ENCODE measurements at regions not wholly inside any gene's neighbourhood (a gene's known extent, or its start where the extent isn't known, plus 50 kb on each side); places are given as distances from the start of the nearest gene placed in this dataset.

- no peak overlapping the region for H2BK12ac ChIP-seq (ENCODE audit: insufficient read length, low read depth, low read length)
- no peak overlapping the region for H4K5ac ChIP-seq (ENCODE audit: insufficient read length, low read depth, low read length)
- no peak overlapping the region for H3K4me2 ChIP-seq (ENCODE audit: insufficient read depth, insufficient read length, low read length)
- no peak overlapping the region for H3K18ac ChIP-seq (ENCODE audit: insufficient read length, low read depth, low read length)
- H2BK15ac ChIP-seq (ENCODE audit: low read depth, low read length), result no peak overlapping the region
- Mint-ChIP-seq H3K9me3 (peaks cover 14 to 39% of the 10 kb centered on the region in 2 experiments; a peak in 4 of 5 replicates), H3K36me3 (ENCODE audit: insufficient read depth in 1 of 3, low read depth in 3 of 3) (no peaks in the 10 kb centered on the region), H3K27ac (no peak overlapping the region), H3K4me3 (no peak overlapping the region), H3K27me3 (ENCODE audit: low read depth) (peaks cover 10% of the 10 kb centered on the region), H3K4me1 (no peaks in the 10 kb centered on the region)
- H3T11ph ChIP-seq (ENCODE audit: low read length), result no peak overlapping the region
- H3K4me1 ChIP-seq (ENCODE audit: insufficient read depth, low read length), result no peaks in the 10 kb centered on the region
- H3K23me2 ChIP-seq (ENCODE audit: insufficient read length, low read depth, low read length, poor library complexity, severe bottlenecking), result no peaks in the 10 kb centered on the region
- H4K20me1 ChIP-seq (ENCODE audit: control insufficient read depth, insufficient read depth, insufficient read length), result no peaks in the 10 kb centered on the region
- no peak for DNase-seq
- H3K23ac ChIP-seq (ENCODE audit: insufficient read length, low read depth, low read length), result no peak overlapping the region
- H3K9ac ChIP-seq (ENCODE audit: extremely low read depth, insufficient read length, low read length), result no peak overlapping the region
- H2AFZ ChIP-seq (ENCODE audit: low read length), result no peak overlapping the region
- H2BK5ac ChIP-seq (ENCODE audit: insufficient read length, low read length), result no peak overlapping the region
- H2BK20ac ChIP-seq (ENCODE audit: low read depth, low read length, poor library complexity, severe bottlenecking), result no peak overlapping the region
- no peak overlapping the region for H3K27ac ChIP-seq (ENCODE audit: insufficient read length, low read depth, low read length)
- H3K56ac ChIP-seq (ENCODE audit: insufficient read length, low read depth, low read length), result no peak overlapping the region
- no peak overlapping the region for H3K14ac ChIP-seq (ENCODE audit: insufficient read depth, low read length)
- no peak overlapping the region for H4K8ac ChIP-seq (replicated peaks; ENCODE audit: insufficient read length, low read depth, low read length)
- no peak overlapping the region for H3K4ac ChIP-seq (ENCODE audit: low read depth, low read length)
- H4K91ac ChIP-seq (ENCODE audit: insufficient read length, low read depth, low read length), result no peak overlapping the region
- no peak overlapping the region for H2AK5ac ChIP-seq (ENCODE audit: insufficient read length, low read length)
- H3K9me3 ChIP-seq (ENCODE audit: control insufficient read depth, low read depth, low read length), result no peaks in the 10 kb centered on the region
- no peaks in the 10 kb centered on the region for H3K79me1 ChIP-seq (ENCODE audit: insufficient read depth, low read depth, low read length, poor library complexity, severe bottlenecking)
- no peaks in the 10 kb centered on the region for H3K79me2 ChIP-seq (ENCODE audit: insufficient read depth, low read length)
- H2BK120ac ChIP-seq (ENCODE audit: low read depth, low read length, poor library complexity, severe bottlenecking), result no peak overlapping the region
- TF ChIP-seq CTCF (conservative IDR thresholded peaks at IDR 0.05), result no peak
- no peaks in the 10 kb centered on the region for H3K27me3 ChIP-seq (ENCODE audit: insufficient read depth, low read length)
Observed at GRCh38 chr4:77496457-77496856, 109.2 kb upstream of the CXCL13 start.
